Esophagus (tissue), 2 donors: ENCODE measurements at regions not wholly inside any gene's neighbourhood (a gene's known extent, or its start where the extent isn't known, plus 50 kb on each side); places are given as distances from the start of the nearest gene placed in this dataset.

ENCODE experiments used
- H3K27ac ChIP-seq, 2 donors: one replicate each; pipeline ENCODE4 v1.5.1; 2013; ENCODE audit warnings: low read depth in 2 of 2, mild to moderate bottlenecking in 2 of 2, inconsistent platforms in 1 of 2, low read length in 1 of 2, moderate library complexity in 1 of 2
- H3K27me3 ChIP-seq, 2 donors: one replicate each; pipeline ENCODE4 v1.6.1; 2013; ENCODE audit warnings: low read length in 2 of 2, control low read depth in 1 of 2, mild to moderate bottlenecking in 1 of 2; ENCODE audit not compliant: insufficient read depth in 2 of 2, control insufficient read depth in 1 of 2
- H3K36me3 ChIP-seq, 2 donors: one replicate each; pipeline ENCODE4 v1.6.1; 2013; ENCODE audit warnings: low read length in 1 of 2; ENCODE audit not compliant: control insufficient read depth in 2 of 2, insufficient read depth in 2 of 2
- H3K4me1 ChIP-seq, 2 donors: one replicate each; pipeline ENCODE4 v1.6.1; 2013; ENCODE audit warnings: low read length in 1 of 2; ENCODE audit not compliant: control insufficient read depth in 2 of 2, insufficient read depth in 2 of 2
- H3K4me3 ChIP-seq, 2 donors: one replicate each; pipeline ENCODE4 v1.5.1; 2013; ENCODE audit warnings: low read length in 2 of 2, mild to moderate bottlenecking in 2 of 2, low read depth in 1 of 2, moderate library complexity in 1 of 2
- H3K9me3 ChIP-seq, 2 donors: one replicate each; pipeline ENCODE4 v1.6.1; 2013; ENCODE audit warnings: mild to moderate bottlenecking in 2 of 2, low read depth in 1 of 2, low read length in 1 of 2, moderate library complexity in 1 of 2; ENCODE audit not compliant: control insufficient read depth in 2 of 2, insufficient read depth in 1 of 2
- WGBS, 2 donors: extraction: QIAGEN DNeasy Blood & Tissue Kit; methylation state at CpG; one replicate each; pipeline ENCODE4 v1.1.7; 2013; 5-methylcytosine and 5-hydroxymethylcytosine counted together
- donor health status: healthy with polysubstance abuse.
- donor health status: Bipolar disorder and iron deficiency.

DNA sequence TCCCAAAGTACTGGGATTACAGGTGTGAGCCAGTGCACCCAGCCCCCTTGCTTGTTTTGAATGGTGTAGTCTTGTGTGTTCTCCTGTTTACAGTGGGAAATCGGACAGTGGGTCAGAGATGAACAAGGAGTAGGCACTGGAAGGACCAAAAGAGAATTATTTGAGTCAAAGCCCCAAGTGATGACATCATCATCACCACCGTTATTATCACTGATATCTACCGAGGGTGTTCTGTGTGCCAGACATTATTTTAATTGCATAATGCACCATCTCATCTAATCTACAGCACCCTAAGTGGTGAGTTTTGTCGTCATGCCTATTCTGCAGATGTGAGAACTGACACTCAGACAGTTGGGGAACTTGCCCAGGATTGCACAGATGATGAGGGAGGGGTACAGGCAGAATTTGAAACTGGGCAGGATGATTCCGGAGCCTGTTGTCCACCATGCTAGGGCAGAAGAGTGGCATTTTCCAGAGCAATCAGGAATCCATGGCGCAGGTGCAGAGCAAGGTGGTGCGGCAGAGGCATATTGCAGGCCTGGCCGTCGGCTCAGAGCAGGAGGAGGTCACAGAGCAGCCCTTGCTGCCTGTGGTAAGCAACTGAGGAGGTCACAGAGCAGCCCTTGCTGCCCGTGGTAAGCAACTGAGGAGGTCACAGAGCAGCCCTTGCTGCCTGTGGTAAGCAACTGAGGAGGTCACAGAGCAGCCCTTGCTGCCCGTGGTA, 137.0 kb upstream of the HDAC4 start:
- WGBS, 2 donors: 83% methylated on average over 11 of the region's 11 CpGs

DNA sequence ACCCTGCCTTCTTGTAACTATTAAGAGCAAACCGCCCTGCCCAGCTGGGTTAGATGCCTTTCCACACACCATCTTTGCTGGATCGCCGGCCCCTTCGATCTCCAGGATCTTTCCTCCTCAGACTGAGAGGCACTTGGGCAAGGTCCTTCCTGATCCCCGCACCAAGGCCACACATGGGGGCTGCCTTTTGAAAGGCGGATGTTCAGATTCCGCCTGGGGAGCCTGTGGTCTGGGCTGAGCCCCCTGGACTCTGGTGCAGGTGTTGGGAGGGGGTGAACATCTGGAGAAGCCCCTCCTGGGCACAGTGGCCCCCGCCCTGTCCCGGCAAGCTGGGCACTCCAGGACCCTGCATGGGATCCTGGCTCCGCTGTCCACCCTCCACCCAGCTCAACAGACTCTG, 135.4 kb upstream of the HDAC4 start:
- H3K4me1 ChIP-seq: peaks cover 0 to 15% of the 10 kb centered on the region in 2 donors
- H3K27ac ChIP-seq: no peak overlapping the region
- H3K36me3 ChIP-seq: no peaks in the 10 kb centered on the region
- peaks cover 3 to 6% of the 10 kb centered on the region in 2 donors for H3K9me3 ChIP-seq
- H3K27me3 ChIP-seq: no peaks in the 10 kb centered on the region
- no peak overlapping the region for H3K4me3 ChIP-seq
- WGBS, 2 donors: 92 to 95% methylated on average over 10 of the region's 10 CpGs

More for the DNA sequence above, 137.0 kb upstream of the HDAC4 start:
- Histone ChIP-seq H3K9me3 (peaks cover 3 to 4% of the 10 kb centered on the region in 2 donors), H3K36me3 (no peaks in the 10 kb centered on the region), H3K27ac (no peak overlapping the region), H3K4me1 (peaks cover 0 to 8% of the 10 kb centered on the region in 2 donors), H3K4me3 (no peak overlapping the region), H3K27me3 (no peaks in the 10 kb centered on the region)

DNA sequence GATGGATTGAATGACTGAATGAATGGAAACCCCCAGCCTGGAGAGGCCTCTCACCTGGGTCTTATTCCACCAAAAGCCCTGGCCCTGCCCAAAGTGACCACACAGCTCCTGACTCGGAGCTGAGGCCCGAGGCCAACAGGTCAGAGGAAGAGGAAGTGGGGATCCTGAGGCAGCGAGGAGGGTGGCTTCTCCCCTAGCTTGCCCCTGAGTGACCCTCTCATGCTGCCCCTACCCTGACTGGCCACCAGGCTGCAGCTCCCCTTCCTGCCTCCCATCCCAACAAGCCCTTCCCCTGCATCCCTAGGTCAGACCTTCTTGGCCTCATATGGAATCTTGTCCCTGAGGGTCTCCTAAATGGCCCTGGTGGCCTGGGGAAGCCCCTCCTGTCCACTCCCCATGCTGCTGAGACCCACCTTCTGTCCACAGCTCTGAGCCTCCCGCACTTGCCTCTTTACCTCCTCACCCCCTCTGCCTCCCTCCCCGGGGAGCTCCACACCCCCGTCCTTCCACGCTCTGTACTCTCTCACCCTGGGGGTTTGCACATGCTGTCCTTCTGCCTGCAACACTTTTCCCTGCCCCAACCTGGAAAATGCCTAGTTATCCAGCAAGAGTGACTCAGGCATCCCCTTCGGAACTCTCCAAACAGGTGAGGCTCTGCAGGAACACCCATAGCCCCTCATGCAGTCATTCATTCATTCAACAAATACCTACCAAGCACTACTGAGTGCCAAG, 134.8 kb upstream of the HDAC4 start:
- H3K27ac ChIP-seq: no peak overlapping the region
- H3K9me3 ChIP-seq: peaks cover 3 to 6% of the 10 kb centered on the region in 2 donors
- H3K36me3 ChIP-seq: no peaks in the 10 kb centered on the region
- 84 to 91% methylated on average over 8 of the region's 8 CpGs for WGBS, 2 donors
- H3K27me3 ChIP-seq: no peaks in the 10 kb centered on the region
- peaks cover 0 to 15% of the 10 kb centered on the region in 2 donors for H3K4me1 ChIP-seq
- H3K4me3 ChIP-seq: no peak overlapping the region

DNA sequence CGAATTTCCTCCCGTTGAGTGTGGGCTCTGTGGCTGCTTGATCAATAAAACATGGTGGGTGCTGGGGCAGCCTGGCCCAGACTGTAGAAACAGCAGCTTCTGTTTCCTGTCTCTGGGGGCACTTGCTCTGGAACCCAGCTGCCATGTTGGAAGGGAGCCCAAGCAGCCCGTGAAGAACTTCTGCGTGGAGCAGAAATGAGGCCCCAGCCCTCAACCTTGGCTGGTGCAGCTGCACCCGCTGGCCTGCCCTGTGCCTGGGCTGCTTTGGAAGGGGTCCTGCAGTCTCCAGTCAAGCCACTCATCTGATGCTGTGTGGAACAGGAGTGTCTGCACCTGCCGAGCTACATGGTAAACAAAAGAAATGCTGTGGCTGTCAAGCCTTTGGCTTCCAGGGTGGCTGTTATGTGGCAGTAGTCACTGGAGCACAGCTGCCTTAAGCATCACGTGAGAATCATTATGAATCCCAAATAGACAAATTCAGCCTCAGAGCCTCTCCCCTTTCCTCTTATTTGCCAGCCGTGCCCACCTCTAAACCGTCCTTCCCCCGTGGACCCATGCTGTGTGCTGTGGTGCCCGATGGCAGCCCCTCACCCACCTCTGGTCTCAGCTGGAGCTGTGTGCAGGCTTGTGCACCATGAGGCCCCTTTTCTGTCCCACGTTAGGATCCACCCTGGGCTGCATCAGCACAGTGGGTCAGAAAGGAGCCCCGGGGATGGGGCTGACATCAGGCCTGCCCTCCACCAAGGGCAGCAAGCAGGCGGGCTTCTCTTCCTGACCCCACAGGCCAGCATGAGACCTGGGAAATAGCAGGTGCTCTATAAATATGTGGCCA, 134.0 kb upstream of the HDAC4 start:
- no peak overlapping the region for H3K4me3 ChIP-seq
- peaks cover 3 to 6% of the 10 kb centered on the region in 2 donors for H3K9me3 ChIP-seq
- no peaks in the 10 kb centered on the region for H3K27me3 ChIP-seq
- no peak overlapping the region for H3K27ac ChIP-seq
- H3K36me3 ChIP-seq: no peaks in the 10 kb centered on the region
- H3K4me1 ChIP-seq: peaks cover 0 to 15% of the 10 kb centered on the region in 2 donors
- 91 to 92% methylated on average over 14 of the region's 14 CpGs for WGBS, 2 donors

DNA sequence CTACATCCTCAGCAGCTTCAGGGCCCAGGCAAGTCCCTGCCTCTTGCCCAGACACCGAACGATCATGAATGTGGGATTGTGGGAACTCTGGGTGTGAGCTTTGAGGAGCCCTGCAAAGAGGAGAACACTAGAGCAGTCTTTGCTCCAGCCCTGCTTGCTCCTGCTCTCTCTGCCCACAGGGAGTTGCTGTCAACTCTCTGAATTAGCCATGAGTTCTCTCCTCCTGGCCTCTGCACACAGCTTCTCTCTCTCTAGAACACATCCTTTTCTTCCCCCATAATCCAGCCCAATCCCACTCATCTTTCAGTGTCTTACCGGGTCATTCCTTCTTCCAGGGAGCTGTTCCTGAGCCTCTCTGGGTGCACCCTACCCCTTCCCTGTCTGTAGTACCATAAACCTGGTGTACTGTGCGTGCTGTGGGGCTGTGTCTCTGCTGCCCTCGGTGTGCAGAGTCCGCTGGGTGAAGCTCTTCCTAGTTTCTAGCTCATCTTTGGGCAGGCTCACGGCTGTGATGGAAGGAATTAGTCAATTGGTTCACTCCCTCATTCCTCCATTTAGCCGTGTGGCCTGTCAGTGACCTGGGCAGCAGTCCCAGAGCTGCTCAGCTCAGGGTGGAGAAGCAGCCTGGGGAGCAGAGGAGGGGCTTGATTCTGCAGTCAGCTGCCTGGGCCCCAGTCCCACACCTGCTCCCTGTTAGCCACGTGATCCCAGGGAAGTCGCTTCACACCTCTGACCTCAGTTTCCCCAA, 132.9 kb upstream of the HDAC4 start:
- WGBS, 2 donors: 57 to 58% methylated on average over 10 of the region's 10 CpGs
- Histone ChIP-seq H3K4me3 (no peak overlapping the region), H3K27me3 (no peaks in the 10 kb centered on the region), H3K4me1 (peaks cover 0 to 15% of the 10 kb centered on the region in 2 donors), H3K27ac (peak overlapping the region in 1 of 2 donors; percentile 62), H3K9me3 (peaks cover 3 to 6% of the 10 kb centered on the region in 2 donors), H3K36me3 (no peaks in the 10 kb centered on the region)

DNA sequence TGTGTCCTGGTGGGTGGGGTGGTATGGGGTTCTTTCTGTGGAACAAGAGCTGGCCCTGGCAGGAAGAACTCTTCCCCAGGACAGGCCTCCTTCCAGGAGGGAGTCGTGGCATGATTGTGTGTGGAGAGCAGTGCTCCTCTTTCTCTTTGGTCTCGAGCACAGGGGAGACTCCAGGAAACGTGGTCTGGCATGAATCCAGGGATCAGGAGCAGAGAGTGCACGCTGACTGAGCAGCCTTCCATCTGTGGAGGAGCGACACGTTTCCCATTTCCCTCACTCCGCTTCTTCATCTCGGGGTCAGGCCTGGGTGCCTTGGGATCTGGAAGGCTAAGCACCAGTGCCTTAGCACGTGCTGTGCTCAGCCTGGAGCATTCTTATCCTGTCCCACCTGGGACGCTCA, 132.0 kb upstream of the HDAC4 start:
- Histone ChIP-seq H3K27me3 (no peaks in the 10 kb centered on the region), H3K4me1 (peaks cover 0 to 15% of the 10 kb centered on the region in 2 donors), H3K9me3 (peaks cover 3 to 6% of the 10 kb centered on the region in 2 donors), H3K36me3 (no peaks in the 10 kb centered on the region), H3K4me3 (no peak overlapping the region), H3K27ac (no peak overlapping the region)
- WGBS, 2 donors: 37 to 40% methylated on average over 10 of the region's 10 CpGs

DNA sequence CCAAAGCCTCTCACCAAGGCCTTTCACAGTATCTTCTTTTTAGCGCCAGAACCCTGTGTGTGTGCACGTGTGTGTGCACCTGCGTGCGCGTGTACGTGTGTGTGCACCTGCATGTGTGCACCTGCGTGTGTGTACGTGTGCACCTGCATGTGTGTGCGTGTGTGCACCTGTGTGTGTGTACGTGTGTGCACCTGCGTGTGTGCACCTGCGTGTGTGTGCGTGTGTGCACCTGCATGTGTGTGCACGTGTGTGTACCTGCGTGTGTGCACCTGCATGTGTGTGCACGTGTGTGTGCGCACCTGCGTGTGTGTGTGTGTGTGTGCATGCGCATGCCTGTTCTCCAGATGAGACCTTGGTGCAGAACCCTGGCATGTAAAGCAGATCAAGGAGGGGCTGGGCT, 131.4 kb upstream of the HDAC4 start:
- Histone ChIP-seq H3K27ac (no peak overlapping the region), H3K4me3 (no peak overlapping the region), H3K4me1 (peaks cover 0 to 15% of the 10 kb centered on the region in 2 donors), H3K36me3 (no peaks in the 10 kb centered on the region), H3K9me3 (peaks cover 3 to 6% of the 10 kb centered on the region in 2 donors), H3K27me3 (no peaks in the 10 kb centered on the region)
- 82 to 91% methylated on average over 19 of the region's 19 CpGs for WGBS, 2 donors

DNA sequence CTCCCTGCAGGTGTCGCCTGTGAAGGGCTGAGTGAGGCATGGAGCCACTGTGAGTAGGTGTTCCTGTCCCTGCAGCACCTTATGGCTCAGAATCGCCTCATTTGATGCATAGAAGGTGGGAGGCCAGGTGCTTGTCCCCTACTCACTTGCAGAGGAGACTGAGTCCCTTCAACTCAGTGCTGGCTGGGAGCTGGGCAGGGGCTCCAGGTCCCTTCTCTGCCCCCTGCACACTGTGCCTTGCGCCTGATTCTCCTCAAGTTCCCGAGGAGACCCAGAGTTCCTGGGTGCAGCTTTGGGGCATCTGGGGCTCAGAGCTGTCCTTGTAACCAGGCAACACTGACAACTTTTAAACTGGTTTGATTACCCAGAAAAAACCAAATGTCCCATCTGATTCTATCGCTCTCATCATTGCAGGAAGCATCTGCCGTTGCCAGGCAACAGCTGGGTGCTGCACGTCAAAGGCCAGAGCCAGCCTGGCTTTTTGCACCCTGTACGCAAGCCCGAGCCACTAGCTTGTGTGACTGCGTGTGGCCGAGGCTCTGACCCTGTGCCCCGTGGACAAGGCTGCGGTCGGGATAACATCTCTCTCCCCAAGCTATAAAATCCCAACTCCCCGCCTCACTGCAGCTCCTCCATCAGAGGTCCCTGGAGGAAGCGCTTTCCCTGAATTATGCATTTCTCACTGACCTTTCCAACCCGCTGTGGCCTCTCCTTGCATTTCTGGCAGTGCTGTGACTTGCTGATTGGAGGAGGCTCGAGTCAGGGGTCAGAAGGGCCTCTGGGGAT, 130.8 kb upstream of the HDAC4 start:
- WGBS, 2 donors: 67 to 72% methylated on average over 18 of the region's 18 CpGs
- Histone ChIP-seq H3K27ac (no peak overlapping the region), H3K9me3 (peaks cover 3 to 6% of the 10 kb centered on the region in 2 donors), H3K4me3 (no peak overlapping the region), H3K36me3 (no peaks in the 10 kb centered on the region), H3K27me3 (no peaks in the 10 kb centered on the region), H3K4me1 (peaks cover 0 to 15% of the 10 kb centered on the region in 2 donors)
